ENCODE measurements at regions not wholly inside any gene's neighbourhood (a gene's known extent, or its start where the extent isn't known, plus 50 kb on each side); places are given as distances from the start of the nearest gene placed in this dataset.
"Not testable (repeated sequence)": the region's sequence is repeated elsewhere in the genome, so short reads cannot be mapped to it uniquely, and the experiment has no call there.

DNA sequence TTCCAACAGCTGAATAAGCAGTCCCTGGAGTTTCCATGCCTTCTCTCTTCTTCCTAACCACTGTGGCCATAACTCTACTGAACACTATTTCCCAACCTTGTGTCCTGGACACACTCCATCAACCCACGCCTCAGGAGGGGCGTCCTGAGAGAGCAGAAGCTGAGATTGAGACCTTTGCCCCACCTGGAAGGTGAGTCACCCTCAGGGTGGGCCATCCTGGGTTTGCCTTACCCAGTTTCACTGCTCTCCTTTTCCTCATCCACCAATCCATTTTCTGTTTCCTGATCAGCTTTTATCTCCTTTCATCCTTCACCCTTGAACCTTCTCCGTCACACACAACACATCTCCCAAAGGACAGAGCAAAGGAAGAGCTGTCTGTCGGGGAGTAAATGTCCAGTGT, 91.4 kb downstream of the TMEM130 start:
- DNase-seq: no peak

- no peak for DNase-seq
Measured at GRCh38 chr7:98779800-98780587, 89.8 kb downstream of the TMEM130 start.

DNA sequence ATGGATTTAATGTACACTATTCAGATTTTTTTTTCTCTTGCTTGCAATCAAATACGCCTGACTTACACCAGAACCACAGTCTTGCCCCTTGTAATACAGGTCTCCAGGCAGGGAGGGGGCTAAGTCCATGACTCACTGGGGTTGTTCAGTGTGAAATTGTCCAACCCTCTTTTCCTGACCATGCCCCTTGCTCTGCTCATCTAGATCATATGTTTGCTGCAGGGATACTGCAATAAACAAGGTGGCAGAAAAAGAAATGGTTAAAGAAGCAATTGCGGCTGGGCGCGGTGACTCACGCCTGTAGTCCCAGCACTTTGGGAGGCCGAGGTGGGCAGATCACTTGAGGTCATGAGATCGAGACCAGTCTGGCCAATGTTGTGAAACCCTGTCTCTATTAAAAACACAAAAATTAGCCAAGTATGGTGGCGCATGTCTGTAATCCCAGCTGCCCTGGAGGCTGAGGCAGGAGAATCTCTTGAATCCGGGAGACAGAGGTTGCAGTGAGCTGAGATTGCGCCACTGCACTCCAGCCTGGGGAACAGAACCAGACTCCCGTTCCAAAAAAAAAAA, 85.5 kb downstream of the TMEM130 start:
- no peak for DNase-seq

GRCh38 chr7:98785929-98786571, 83.8 kb downstream of the TMEM130 start:
- DNase-seq: no peak

DNA sequence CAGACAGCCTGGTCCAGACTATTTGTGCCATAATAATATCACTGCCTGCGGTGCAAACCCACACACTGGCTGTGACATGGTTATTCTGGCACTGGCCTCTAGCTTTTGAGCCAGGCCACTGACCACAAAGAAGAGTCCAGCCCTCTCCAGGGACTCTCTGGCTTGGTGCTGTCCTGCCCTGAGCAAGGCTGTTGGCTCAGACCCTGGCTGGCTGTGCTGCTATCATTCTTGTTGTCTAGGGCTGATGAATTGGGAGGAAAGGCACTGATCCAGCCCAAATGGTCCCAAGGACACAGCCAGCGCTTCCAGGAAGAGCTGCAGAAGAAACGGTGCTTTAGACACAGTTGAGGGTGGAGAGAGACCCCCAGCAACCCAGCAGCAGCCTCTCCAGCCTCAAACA, 80.8 kb downstream of the TMEM130 start:
- no peak for DNase-seq

DNA sequence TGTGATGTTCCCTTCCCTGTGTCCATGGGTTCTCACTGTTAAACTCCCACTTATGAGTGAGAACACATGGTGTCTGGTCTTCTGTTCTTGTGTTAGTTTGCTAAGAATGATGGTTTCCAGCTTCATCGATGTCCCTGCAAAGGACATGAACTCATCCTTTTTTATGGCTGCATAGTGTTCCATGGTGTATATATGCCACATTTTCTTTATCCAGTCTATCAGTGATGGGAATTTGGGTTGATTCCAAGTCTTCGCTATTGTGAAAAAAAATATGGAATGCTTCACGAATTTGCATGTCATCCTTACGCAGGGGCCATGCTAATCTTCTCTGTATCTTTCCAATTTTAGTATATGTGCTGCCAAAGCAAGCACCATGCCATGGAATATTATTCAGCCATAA, 75.4 kb downstream of the TMEM130 start:
- DNase-seq: not testable (repeated sequence)

DNA sequence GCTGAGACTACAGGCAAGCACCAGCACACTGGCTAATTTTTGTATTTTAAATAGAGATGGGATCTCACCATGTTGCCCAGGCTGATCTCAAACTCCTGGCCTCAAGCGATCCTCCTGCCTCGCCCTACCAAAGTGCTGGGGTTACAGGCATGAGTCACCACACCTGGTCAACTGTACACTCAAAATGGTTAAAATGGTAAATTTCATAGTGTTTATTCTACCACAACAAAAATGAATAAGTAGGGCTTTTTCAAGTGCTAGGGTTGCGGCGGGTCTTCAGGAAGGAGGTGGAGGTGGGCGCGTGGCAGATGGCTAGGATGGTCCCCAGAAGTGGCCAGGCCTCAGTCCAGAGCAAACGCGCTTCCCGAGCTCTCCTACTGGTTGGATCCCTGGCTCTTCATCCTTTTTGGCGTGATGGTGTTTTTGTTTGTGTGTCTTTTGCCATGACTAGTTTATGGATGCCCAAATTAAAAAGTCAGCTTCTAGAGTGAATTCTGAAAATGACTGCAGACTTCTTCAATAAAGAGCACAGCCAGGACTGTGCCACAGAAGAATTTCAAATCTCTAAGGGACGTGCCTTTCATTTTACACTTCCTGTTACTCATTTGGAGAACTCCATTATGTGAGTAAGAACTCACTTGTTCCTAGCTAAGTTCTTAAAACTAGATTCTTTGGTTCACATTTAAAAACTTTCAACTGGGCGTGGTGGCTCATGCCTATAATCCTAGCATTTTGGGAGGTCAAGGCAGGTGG, 73.9 kb downstream of the TMEM130 start:
- no peak for DNase-seq

All from central memory CD4-positive, alpha-beta T cell (primary cell).